ENCODE measurements at regions not wholly inside any gene's neighbourhood (a gene's known extent, or its start where the extent isn't known, plus 50 kb on each side); places are given as distances from the start of the nearest gene placed in this dataset.

GRCh38 chr9:91034521-91034920, 232.9 kb downstream of the SYK start:
- Histone ChIP-seq H3K4me3 (no peak overlapping the region), H3K36me3 (no peaks in the 10 kb centered on the region), H3K9me3 (no peaks in the 10 kb centered on the region), H3K4me1 (peaks cover 0 to 22% (median 20%) of the 10 kb centered on the region in 4 donors), H3K27me3 (no peaks in the 10 kb centered on the region), H3K27ac (no peak overlapping the region)
- DNase-seq (ENCODE audit: low spot score in 2 of 2), result no peak
- WGBS, 2 donors, result 80 to 91% methylated on average over 9 of the region's 9 CpGs
- no peak for TF ChIP-seq EP300 (IDR thresholded peaks at IDR 0.05)
- no peak for TF ChIP-seq CTCF (IDR thresholded peaks at IDR 0.05)
- no peak for TF ChIP-seq POLR2A (IDR thresholded peaks at IDR 0.05)

- Histone ChIP-seq H3K27ac (no peak overlapping the region), H3K27me3 (no peaks in the 10 kb centered on the region), H3K4me3 (no peak overlapping the region), H3K4me1 (peaks cover 0 to 22% (median 20%) of the 10 kb centered on the region in 4 donors), H3K9me3 (no peaks in the 10 kb centered on the region), H3K36me3 (no peaks in the 10 kb centered on the region)
- TF ChIP-seq EP300 (IDR thresholded peaks at IDR 0.05), result no peak
- no peak for TF ChIP-seq POLR2A (IDR thresholded peaks at IDR 0.05)
- TF ChIP-seq CTCF (IDR thresholded peaks at IDR 0.05), result no peak
- no peak for DNase-seq (ENCODE audit: low spot score in 2 of 2)
- 81 to 85% methylated on average over 18 of the region's 18 CpGs for WGBS, 2 donors
These were observed 233.6 kb downstream of the SYK start for GRCh38 chr9:91034976-91035824.

GRCh38 chr9:91035825-91036208, 234.2 kb downstream of the SYK start:
- DNase-seq (ENCODE audit: low spot score in 2 of 2), result no peak
- H3K27ac ChIP-seq, result no peak overlapping the region
- no peak for TF ChIP-seq EP300 (IDR thresholded peaks at IDR 0.05)
- TF ChIP-seq CTCF (IDR thresholded peaks at IDR 0.05), result no peak
- TF ChIP-seq POLR2A (IDR thresholded peaks at IDR 0.05), result no peak

GRCh38 chr9:91036356-91036755, 234.7 kb downstream of the SYK start:
- Histone ChIP-seq H3K27ac (no peak overlapping the region), H3K4me1 (peaks cover 0 to 22% (median 20%) of the 10 kb centered on the region in 4 donors), H3K27me3 (no peaks in the 10 kb centered on the region), H3K4me3 (no peak overlapping the region), H3K36me3 (no peaks in the 10 kb centered on the region), H3K9me3 (no peaks in the 10 kb centered on the region)
- no peak for DNase-seq (ENCODE audit: low spot score in 2 of 2)
- TF ChIP-seq CTCF (IDR thresholded peaks at IDR 0.05) (no peak), POLR2A (IDR thresholded peaks at IDR 0.05) (no peak), EP300 (IDR thresholded peaks at IDR 0.05) (no peak)
- WGBS, 2 donors, result 89 to 90% methylated on average over 8 of the region's 8 CpGs

More at GRCh38 chr9:91035825-91036208, 234.2 kb downstream of the SYK start:
- no peaks in the 10 kb centered on the region for H3K36me3 ChIP-seq
- no peaks in the 10 kb centered on the region for H3K9me3 ChIP-seq
- H3K4me1 ChIP-seq, result peaks cover 0 to 22% (median 20%) of the 10 kb centered on the region in 4 donors
- H3K27me3 ChIP-seq, result no peaks in the 10 kb centered on the region
- H3K4me3 ChIP-seq, result no peak overlapping the region
- 85 to 89% methylated on average over 10 of the region's 10 CpGs for WGBS, 2 donors

- TF ChIP-seq CTCF (IDR thresholded peaks at IDR 0.05) (peak; percentile 54 to 89 (median 76)), POLR2A (IDR thresholded peaks at IDR 0.05) (no peak), EP300 (IDR thresholded peaks at IDR 0.05) (peak in 1 of 2 donors; percentile 80)
- peak; percentile 77 to 85 for DNase-seq (ENCODE audit: low spot score in 2 of 2)
- WGBS, 2 donors, result 29 to 32% methylated on average over 22 to 32 of the region's 32 CpGs
- Histone ChIP-seq H3K4me3 (no peak overlapping the region), H3K36me3 (no peaks in the 10 kb centered on the region), H3K9me3 (no peaks in the 10 kb centered on the region), H3K27me3 (no peaks in the 10 kb centered on the region), H3K27ac (peak overlapping the region in 3 of 4 donors; percentile 36 to 76 (median 48)), H3K4me1 (peaks cover 0 to 22% (median 20%) of the 10 kb centered on the region in 4 donors)
These were observed 235.3 kb downstream of the SYK start for GRCh38 chr9:91036826-91037510.
